HCT116 (cell line): ENCODE measurements at regions not wholly inside any gene's neighbourhood (a gene's known extent, or its start where the extent isn't known, plus 50 kb on each side); places are given as distances from the start of the nearest gene placed in this dataset.

Experiments
- ELF1 ChIP-seq: IDR thresholded peaks from 2 replicates; pipeline ENCODE4 v1.6.1; 2012; ENCODE audit warnings: low read depth, borderline replicate concordance
- EZH2 ChIP-seq: fragments of 200-600 bp; sonication (generic); IDR thresholded peaks from 2 replicates; pipeline ENCODE4 v1.6.1; 2017; ENCODE audit warnings: antibody characterized with exemption, mixed run types
- EZH2phosphoT487 ChIP-seq: fragments of 200-600 bp; IDR thresholded peaks from 2 replicates; pipeline ENCODE4 v1.6.1; 2018; ENCODE audit warnings: antibody characterized with exemption, borderline replicate concordance
- POLR2A ChIP-seq: IDR thresholded peaks from 2 replicates; pipeline ENCODE4 v1.7.0; 2011; ENCODE audit warnings: borderline replicate concordance; ENCODE audit not compliant: insufficient read depth, insufficient read length; ENCODE audit errors: extremely low read depth
- POLR2AphosphoS5 ChIP-seq: IDR thresholded peaks from 2 replicates; pipeline ENCODE4 v1.6.1; 2011; ENCODE audit warnings: mild to moderate bottlenecking, low read depth, low read length, moderate library complexity
- SP1 ChIP-seq: IDR thresholded peaks from 2 replicates; pipeline ENCODE4 v1.6.1; 2012; ENCODE audit warnings: low read depth
- TF ChIP-seq, protein P1 (sequence below), 3 experiments: fragments of 200-600 bp in 1 of 3; sonication (generic) in 1 of 3; IDR thresholded peaks in 2 of 3; conservative IDR thresholded peaks in 1 of 3; 2 replicates each; pipeline ENCODE4 v1.5.1; 2012 to 2017; ENCODE audit warnings: low read depth in 2 of 3, low read length in 2 of 3, antibody characterized with exemption in 1 of 3, borderline replicate concordance in 1 of 3, control low read depth in 1 of 3, mild to moderate bottlenecking in 1 of 3, mixed read lengths in 1 of 3, mixed run types in 1 of 3, moderate library complexity in 1 of 3; ENCODE audit not compliant: insufficient read depth in 1 of 3
- TF ChIP-seq, protein P2 (sequence below): IDR thresholded peaks from 2 replicates; pipeline ENCODE4 v1.6.1; 2012
- TF ChIP-seq, protein P3 (sequence below): IDR thresholded peaks from 2 replicates; pipeline ENCODE4 v1.6.1; 2012

DNA sequence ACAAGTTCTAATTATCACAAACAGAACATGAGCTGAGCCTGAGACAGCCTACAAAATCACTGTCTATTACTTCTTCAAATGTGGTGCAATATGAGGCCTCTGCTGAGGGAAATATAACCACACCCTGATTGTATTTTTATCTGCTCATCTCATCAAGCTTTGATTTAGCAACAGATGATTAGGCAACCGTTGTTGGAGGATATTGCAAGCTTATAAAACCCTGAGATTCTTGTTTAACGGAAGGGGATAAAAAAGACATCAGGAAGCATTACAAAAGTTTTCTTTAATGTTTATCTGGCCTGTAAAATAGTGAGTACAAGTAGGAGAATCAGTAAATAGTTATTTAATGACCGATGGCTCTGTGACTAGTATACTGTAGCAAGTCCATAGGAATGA is 108.5 kb downstream of the ZNF330 start:
- TF ChIP-seq, protein P1, sequence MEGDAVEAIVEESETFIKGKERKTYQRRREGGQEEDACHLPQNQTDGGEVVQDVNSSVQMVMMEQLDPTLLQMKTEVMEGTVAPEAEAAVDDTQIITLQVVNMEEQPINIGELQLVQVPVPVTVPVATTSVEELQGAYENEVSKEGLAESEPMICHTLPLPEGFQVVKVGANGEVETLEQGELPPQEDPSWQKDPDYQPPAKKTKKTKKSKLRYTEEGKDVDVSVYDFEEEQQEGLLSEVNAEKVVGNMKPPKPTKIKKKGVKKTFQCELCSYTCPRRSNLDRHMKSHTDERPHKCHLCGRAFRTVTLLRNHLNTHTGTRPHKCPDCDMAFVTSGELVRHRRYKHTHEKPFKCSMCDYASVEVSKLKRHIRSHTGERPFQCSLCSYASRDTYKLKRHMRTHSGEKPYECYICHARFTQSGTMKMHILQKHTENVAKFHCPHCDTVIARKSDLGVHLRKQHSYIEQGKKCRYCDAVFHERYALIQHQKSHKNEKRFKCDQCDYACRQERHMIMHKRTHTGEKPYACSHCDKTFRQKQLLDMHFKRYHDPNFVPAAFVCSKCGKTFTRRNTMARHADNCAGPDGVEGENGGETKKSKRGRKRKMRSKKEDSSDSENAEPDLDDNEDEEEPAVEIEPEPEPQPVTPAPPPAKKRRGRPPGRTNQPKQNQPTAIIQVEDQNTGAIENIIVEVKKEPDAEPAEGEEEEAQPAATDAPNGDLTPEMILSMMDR (IDR thresholded peaks at IDR 0.05 in 2 of 3, conservative IDR thresholded peaks at IDR 0.05 in 1 of 3; ENCODE audit: borderline replicate concordance in 1 of 3, insufficient read depth in 1 of 3, low read depth in 2 of 3, low read length in 2 of 3): no peak
- no peak for TF ChIP-seq SP1
- no peak for TF ChIP-seq POLR2A
- no peak for TF ChIP-seq ELF1
- no peak for TF ChIP-seq EZH2
- TF ChIP-seq EZH2phosphoT487: no peak
- TF ChIP-seq, protein P2, sequence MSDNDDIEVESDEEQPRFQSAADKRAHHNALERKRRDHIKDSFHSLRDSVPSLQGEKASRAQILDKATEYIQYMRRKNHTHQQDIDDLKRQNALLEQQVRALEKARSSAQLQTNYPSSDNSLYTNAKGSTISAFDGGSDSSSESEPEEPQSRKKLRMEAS: no peak
- TF ChIP-seq, protein P3, sequence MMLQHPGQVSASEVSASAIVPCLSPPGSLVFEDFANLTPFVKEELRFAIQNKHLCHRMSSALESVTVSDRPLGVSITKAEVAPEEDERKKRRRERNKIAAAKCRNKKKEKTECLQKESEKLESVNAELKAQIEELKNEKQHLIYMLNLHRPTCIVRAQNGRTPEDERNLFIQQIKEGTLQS: no peak
- no peak for TF ChIP-seq POLR2AphosphoS5
